ENCODE measurements at regions not wholly inside any gene's neighbourhood (a gene's known extent, or its start where the extent isn't known, plus 50 kb on each side); places are given as distances from the start of the nearest gene placed in this dataset.

- no peak for FAIRE-seq
- ChIA-PET CTCF (no interaction called here), POLR2A (no interaction called here)
- Histone ChIP-seq H3K27ac (ENCODE audit: insufficient read depth, low read depth, low read length) (no peak overlapping the region), H3K79me2 (ENCODE audit: control insufficient read depth, insufficient read depth, low read length) (no peaks in the 10 kb centered on the region), H3K9me3 (replicated peaks; ENCODE audit: control insufficient read depth, insufficient read depth, low read length) (no peaks in the 10 kb centered on the region), H3K36me3 (ENCODE audit: control insufficient read depth in 2 of 2, extremely low read depth in 1 of 2, insufficient read depth in 2 of 2, low read length in 2 of 2) (no peaks in the 10 kb centered on the region), H3K27me3 (ENCODE audit: control insufficient read depth in 2 of 2, insufficient read depth in 2 of 2, low read length in 2 of 2) (no peaks in the 10 kb centered on the region), H3K9ac (replicated peaks; ENCODE audit: extremely low read depth, insufficient read depth, low read length) (no peak overlapping the region), H2AFZ (ENCODE audit: low read depth, low read length) (no peak overlapping the region), H4K20me1 (replicated peaks; ENCODE audit: control insufficient read depth, extremely low read depth, insufficient read depth, low read length) (no peaks in the 10 kb centered on the region), H3K4me2 (ENCODE audit: insufficient read depth, low read length) (no peak overlapping the region), H3K4me3 (replicated peaks in 1 of 3; ENCODE audit: insufficient read depth in 1 of 3, low read depth in 1 of 3, low read length in 3 of 3) (no peak overlapping the region), H3K9me1 (replicated peaks; ENCODE audit: control insufficient read depth, extremely low read depth, insufficient read depth, low read length) (no peaks in the 10 kb centered on the region), H3K4me1 (ENCODE audit: control insufficient read depth, extremely low read depth, insufficient read depth, low read length) (no peaks in the 10 kb centered on the region)
- dilution Hi-C loops (cut with MboI; ENCODE audit: extremely low pct_ligation_motif_present, low sequenced_read_pairs) (no loop called here), intact Hi-C loops (cut with micrococcal nuclease) (no loop called here)
- TF ChIP-seq MYC (IDR thresholded peaks at IDR 0.05; ENCODE audit: low read depth, low read length), result no peak
- no peak for TF ChIP-seq POLR2AphosphoS5 (IDR thresholded peaks at IDR 0.05; ENCODE audit: insufficient read depth, low read depth, low read length)
- no peak for TF ChIP-seq CTCF (IDR thresholded peaks at IDR 0.05; ENCODE audit: extremely low read depth in 1 of 2, insufficient read depth in 1 of 2, low read depth in 1 of 2, low read length in 2 of 2)
- no peak for TF ChIP-seq FOS (IDR thresholded peaks at IDR 0.05; ENCODE audit: borderline replicate concordance, insufficient read depth, low read length)
- TF ChIP-seq, protein P1, sequence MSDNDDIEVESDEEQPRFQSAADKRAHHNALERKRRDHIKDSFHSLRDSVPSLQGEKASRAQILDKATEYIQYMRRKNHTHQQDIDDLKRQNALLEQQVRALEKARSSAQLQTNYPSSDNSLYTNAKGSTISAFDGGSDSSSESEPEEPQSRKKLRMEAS (IDR thresholded peaks at IDR 0.05; ENCODE audit: insufficient read depth, insufficient read length), result no peak
- no peak for TF ChIP-seq JUN (IDR thresholded peaks at IDR 0.05; ENCODE audit: borderline replicate concordance, insufficient read depth, insufficient read length, low read depth)
- TF ChIP-seq GATA2 (IDR thresholded peaks at IDR 0.05; ENCODE audit: insufficient read depth, insufficient read length, low read depth, low read length), result no peak
- no peak for TF ChIP-seq EZH2 (IDR thresholded peaks at IDR 0.05; ENCODE audit: borderline replicate concordance, low read depth, low read length, severe bottlenecking)
- TF ChIP-seq POLR2A (IDR thresholded peaks at IDR 0.05; ENCODE audit: low read depth, low read length), result no peak
- no peak for DNase-seq (ENCODE audit: low read depth, low spot score)
- no TSS peak for BruUV-seq (replicated peaks)
These were observed 91.9 kb upstream of the TLR4 start for GRCh38 chr9:117612317-117612716.
